ENCODE measurements at regions not wholly inside any gene's neighbourhood (a gene's known extent, or its start where the extent isn't known, plus 50 kb on each side); places are given as distances from the start of the nearest gene placed in this dataset.
A peak's percentile ranks its signal among the peaks of the same experiment; 100 is the strongest.

GRCh38 chr4:108359986-108360681 is 191.4 kb upstream of the LEF1 start:
- no peak for DNase-seq

- no peak for DNase-seq
Observed at GRCh38 chr4:108359130-108359985, 190.6 kb upstream of the LEF1 start.

- no peak for DNase-seq
Observed at GRCh38 chr4:108355902-108356535, 187.3 kb upstream of the LEF1 start.

GRCh38 chr4:108355186-108355901 is 186.6 kb upstream of the LEF1 start:
- DNase-seq: no peak

GRCh38 chr4:108352664-108353308 is 184.1 kb upstream of the LEF1 start:
- DNase-seq: no peak

GRCh38 chr4:108351791-108352190 is 183.1 kb upstream of the LEF1 start:
- DNase-seq: no peak

GRCh38 chr4:108350332-108350731 is 181.6 kb upstream of the LEF1 start:
- no peak for DNase-seq

GRCh38 chr4:108346818-108347210 is 178.1 kb upstream of the LEF1 start:
- no peak for DNase-seq

- DNase-seq: no peak
Observed at GRCh38 chr4:108345862-108346817, 177.4 kb upstream of the LEF1 start.

GRCh38 chr4:108342325-108342970 is 173.7 kb upstream of the LEF1 start:
- DNase-seq: no peak

GRCh38 chr4:108337923-108338322 is 169.2 kb upstream of the LEF1 start:
- no peak for DNase-seq

- no peak for DNase-seq
Observed at GRCh38 chr4:108336076-108336475, 167.3 kb upstream of the LEF1 start.

GRCh38 chr4:108335081-108335480 is 166.3 kb upstream of the LEF1 start:
- DNase-seq: no peak

- DNase-seq: peak; percentile 45
Observed at GRCh38 chr4:108334031-108334430, 165.3 kb upstream of the LEF1 start.

- peak; percentile 56 for DNase-seq
Observed at GRCh38 chr4:108333353-108333942, 164.7 kb upstream of the LEF1 start.

GRCh38 chr4:108331905-108332632 is 163.3 kb upstream of the LEF1 start:
- DNase-seq: no peak

- no peak for DNase-seq
Observed at GRCh38 chr4:108328383-108328732, 159.6 kb upstream of the LEF1 start.

- no peak for DNase-seq
Observed at GRCh38 chr4:108327642-108328382, 159.1 kb upstream of the LEF1 start.

- DNase-seq: no peak
Observed at GRCh38 chr4:108325561-108325960, 156.8 kb upstream of the LEF1 start.

Measured in retina (tissue), 1 donor.